ENCODE measurements at regions not wholly inside any gene's neighbourhood (a gene's known extent, or its start where the extent isn't known, plus 50 kb on each side); places are given as distances from the start of the nearest gene placed in this dataset.

- TF ChIP-seq ZFX (IDR thresholded peaks at IDR 0.05; ENCODE audit: borderline replicate concordance) (no peak), CTCF (IDR thresholded peaks at IDR 0.05) (no peak)
- no peak overlapping the region for H3K27ac ChIP-seq
These were observed 480.2 kb downstream of the DTHD1 start for GRCh38 chr4:36761607-36762006.

- no peak overlapping the region for H3K27ac ChIP-seq
- no peak for TF ChIP-seq ZFX (IDR thresholded peaks at IDR 0.05; ENCODE audit: borderline replicate concordance)
- TF ChIP-seq CTCF (IDR thresholded peaks at IDR 0.05): no peak
These were observed 480.7 kb upstream of the NWD2 start for GRCh38 chr4:36763814-36764213.

GRCh38 chr4:36767596-36767995, 476.9 kb upstream of the NWD2 start:
- no peak overlapping the region for H3K27ac ChIP-seq
- TF ChIP-seq ZFX (IDR thresholded peaks at IDR 0.05; ENCODE audit: borderline replicate concordance) (no peak), CTCF (IDR thresholded peaks at IDR 0.05) (no peak)

GRCh38 chr4:36771411-36772153, 473.0 kb upstream of the NWD2 start:
- TF ChIP-seq CTCF (IDR thresholded peaks at IDR 0.05): no peak
- no peak for TF ChIP-seq ZFX (IDR thresholded peaks at IDR 0.05; ENCODE audit: borderline replicate concordance)
- no peak overlapping the region for H3K27ac ChIP-seq

- TF ChIP-seq CTCF (IDR thresholded peaks at IDR 0.05) (no peak), ZFX (IDR thresholded peaks at IDR 0.05; ENCODE audit: borderline replicate concordance) (no peak)
- H3K27ac ChIP-seq: no peak overlapping the region
These were observed 472.4 kb upstream of the NWD2 start for GRCh38 chr4:36772154-36772516.

GRCh38 chr4:36773467-36773866, 471.1 kb upstream of the NWD2 start:
- TF ChIP-seq CTCF (IDR thresholded peaks at IDR 0.05) (no peak), ZFX (IDR thresholded peaks at IDR 0.05; ENCODE audit: borderline replicate concordance) (no peak)
- H3K27ac ChIP-seq: no peak overlapping the region

GRCh38 chr4:36775544-36775943, 469.0 kb upstream of the NWD2 start:
- no peak overlapping the region for H3K27ac ChIP-seq
- TF ChIP-seq ZFX (IDR thresholded peaks at IDR 0.05; ENCODE audit: borderline replicate concordance) (no peak), CTCF (IDR thresholded peaks at IDR 0.05) (no peak)
